GM21576 (cell line): ENCODE measurements at regions not wholly inside any gene's neighbourhood (a gene's known extent, or its start where the extent isn't known, plus 50 kb on each side); places are given as distances from the start of the nearest gene placed in this dataset.

Source experiments
- ATAC-seq: cut with Tn5 transposase; IDR thresholded peaks from one replicate; pipeline ENCODE4 v1.9.1; 2021; ENCODE audit warnings: mild to moderate bottlenecking, moderate library complexity; ENCODE audit not compliant: unreplicated experiment

- ATAC-seq, result no peak
These were observed 330.7 kb downstream of the NUF2 start for GRCh38 chr1:163652441-163652840.

GRCh38 chr1:163655565-163655964 is 333.8 kb downstream of the NUF2 start:
- no peak for ATAC-seq

GRCh38 chr1:163656095-163656759 is 334.5 kb downstream of the NUF2 start:
- ATAC-seq, result no peak

GRCh38 chr1:163657719-163658118 is 336.0 kb downstream of the NUF2 start:
- no peak for ATAC-seq

GRCh38 chr1:163661391-163661790 is 339.6 kb downstream of the NUF2 start:
- no peak for ATAC-seq

- no peak for ATAC-seq
These were observed 343.0 kb downstream of the NUF2 start for GRCh38 chr1:163664671-163665335.

- no peak for ATAC-seq
These were observed 346.7 kb downstream of the NUF2 start for GRCh38 chr1:163668472-163668871.

GRCh38 chr1:163670989-163671757 is 349.4 kb downstream of the NUF2 start:
- no peak for ATAC-seq

GRCh38 chr1:163672976-163673758 is 351.4 kb downstream of the NUF2 start:
- ATAC-seq, result no peak

- no peak for ATAC-seq
These were observed 352.0 kb downstream of the NUF2 start for GRCh38 chr1:163673759-163674151.

GRCh38 chr1:163674236-163674635 is 352.5 kb downstream of the NUF2 start:
- ATAC-seq, result no peak

GRCh38 chr1:163684785-163685184 is 363.0 kb downstream of the NUF2 start:
- ATAC-seq, result no peak

- ATAC-seq, result no peak
These were observed 370.5 kb downstream of the NUF2 start for GRCh38 chr1:163692266-163692665.

GRCh38 chr1:163697137-163697536 is 375.4 kb downstream of the NUF2 start:
- ATAC-seq, result no peak

GRCh38 chr1:163701783-163702374 is 380.1 kb downstream of the NUF2 start:
- ATAC-seq, result no peak

- ATAC-seq, result no peak
These were observed 382.0 kb downstream of the NUF2 start for GRCh38 chr1:163703794-163704193.

GRCh38 chr1:163706915-163707314 is 385.2 kb downstream of the NUF2 start:
- no peak for ATAC-seq

GRCh38 chr1:163709636-163710035 is 387.9 kb downstream of the NUF2 start:
- no peak for ATAC-seq

- no peak for ATAC-seq
These were observed 390.6 kb downstream of the NUF2 start for GRCh38 chr1:163712321-163712720.

GRCh38 chr1:163720294-163720693 is 398.5 kb downstream of the NUF2 start:
- no peak for ATAC-seq

- ATAC-seq, result no peak
These were observed 403.8 kb downstream of the NUF2 start for GRCh38 chr1:163725551-163725950.
